ENCODE measurements at regions not wholly inside any gene's neighbourhood (a gene's known extent, or its start where the extent isn't known, plus 50 kb on each side); places are given as distances from the start of the nearest gene placed in this dataset.

- TF ChIP-seq CTCF (IDR thresholded peaks at IDR 0.05): no peak
- no peak for TF ChIP-seq POLR2A (IDR thresholded peaks at IDR 0.05)
- Histone ChIP-seq H3K4me1 (no peaks in the 10 kb centered on the region), H3K9me3 (no peaks in the 10 kb centered on the region), H3K27me3 (no peaks in the 10 kb centered on the region), H3K27ac (no peak overlapping the region), H3K36me3 (no peaks in the 10 kb centered on the region), H3K4me3 (no peak overlapping the region)
- intact Hi-C loops (cut with DNase I): no loop called here
- whole genome bisulfite sequencing (ENCODE audit: insufficient coverage, low coverage, low lambda C conversion rate, missing lambda C conversion rate): 50% methylated on average over 3 of the region's 3 CpGs
- DNase-seq: no peak
- no peak for ATAC-seq
Measured at GRCh38 chr12:45124485-45125155, 73.7 kb upstream of the DBX2 start.

- WGBS (ENCODE audit: insufficient coverage, low coverage, low lambda C conversion rate, missing lambda C conversion rate): 83% methylated on average over 2 of the region's 2 CpGs
- H3K4me3 ChIP-seq: no peak overlapping the region
- no peaks in the 10 kb centered on the region for H3K27me3 ChIP-seq
- H3K36me3 ChIP-seq: no peaks in the 10 kb centered on the region
- TF ChIP-seq CTCF (IDR thresholded peaks at IDR 0.05): no peak
- TF ChIP-seq POLR2A (IDR thresholded peaks at IDR 0.05): no peak
- H3K27ac ChIP-seq: no peak overlapping the region
- intact Hi-C loops (cut with DNase I): no loop called here
- no peak for ATAC-seq
- no peak for DNase-seq
- no peaks in the 10 kb centered on the region for H3K9me3 ChIP-seq
- no peaks in the 10 kb centered on the region for H3K4me1 ChIP-seq
Measured at GRCh38 chr12:45125997-45126396, 75.1 kb upstream of the DBX2 start.

- TF ChIP-seq CTCF (IDR thresholded peaks at IDR 0.05) (no peak), POLR2A (IDR thresholded peaks at IDR 0.05) (no peak)
- H3K9me3 ChIP-seq: no peaks in the 10 kb centered on the region
- no peak overlapping the region for H3K4me3 ChIP-seq
- H3K27ac ChIP-seq: no peak overlapping the region
- no peaks in the 10 kb centered on the region for H3K4me1 ChIP-seq
- H3K36me3 ChIP-seq: no peaks in the 10 kb centered on the region
- H3K27me3 ChIP-seq: no peaks in the 10 kb centered on the region
- DNase-seq (no peak), ATAC-seq (no peak)
- intact Hi-C loops (cut with DNase I): no loop called here
- 63% methylated on average over 1 of the region's 1 CpG for WGBS (ENCODE audit: insufficient coverage, low coverage, low lambda C conversion rate, missing lambda C conversion rate)
Measured at GRCh38 chr12:45128637-45129036, 77.7 kb upstream of the DBX2 start.

GRCh38 chr12:45130881-45131281, 80.0 kb upstream of the DBX2 start:
- TF ChIP-seq POLR2A (IDR thresholded peaks at IDR 0.05) (no peak), CTCF (IDR thresholded peaks at IDR 0.05) (peak; percentile 50 to 66 (median 64))
- H3K27ac ChIP-seq: no peak overlapping the region
- H3K36me3 ChIP-seq: no peaks in the 10 kb centered on the region
- H3K4me1 ChIP-seq: no peaks in the 10 kb centered on the region
- ATAC-seq (peak; percentile 67 to 84 (median 78)), DNase-seq (peak in 1 of 3 donors; percentile 24)
- no peak overlapping the region for H3K4me3 ChIP-seq
- intact Hi-C loops (cut with DNase I): no loop called here
- 8% methylated on average over 3 of the region's 3 CpGs for WGBS (ENCODE audit: insufficient coverage, low coverage, low lambda C conversion rate, missing lambda C conversion rate)
- H3K9me3 ChIP-seq: no peaks in the 10 kb centered on the region
- no peaks in the 10 kb centered on the region for H3K27me3 ChIP-seq

- no peak overlapping the region for H3K27ac ChIP-seq
- DNase-seq (no peak), ATAC-seq (no peak)
- no peaks in the 10 kb centered on the region for H3K27me3 ChIP-seq
- H3K9me3 ChIP-seq: no peaks in the 10 kb centered on the region
- no peaks in the 10 kb centered on the region for H3K36me3 ChIP-seq
- no peak overlapping the region for H3K4me3 ChIP-seq
- no peak for TF ChIP-seq POLR2A (IDR thresholded peaks at IDR 0.05)
- no peak for TF ChIP-seq CTCF (IDR thresholded peaks at IDR 0.05)
- intact Hi-C loops (cut with DNase I): no loop called here
- no peaks in the 10 kb centered on the region for H3K4me1 ChIP-seq
Measured at GRCh38 chr12:45131506-45131905, 80.6 kb upstream of the DBX2 start.

Data from right lobe of liver (tissue), 6 donors.